Endodermal cell (in vitro differentiated cells): ENCODE measurements at regions not wholly inside any gene's neighbourhood (a gene's known extent, or its start where the extent isn't known, plus 50 kb on each side); places are given as distances from the start of the nearest gene placed in this dataset.
"Not testable (repeated sequence)": the region's sequence is repeated elsewhere in the genome, so short reads cannot be mapped to it uniquely, and the experiment has no call there.

Experiments used
- DNase-seq: peaks from one replicate; pipeline ENCODE4 v3.0.0-alpha.2; 2017
- H3K27ac ChIP-seq: 2 replicates; pipeline ENCODE4 v1.5.1; 2013; ENCODE audit warnings: mild to moderate bottlenecking, low read depth, low read length, moderate library complexity
- H3K27me3 ChIP-seq: 2 replicates; pipeline ENCODE4 v1.6.1; 2013; ENCODE audit warnings: mild to moderate bottlenecking, low read length, moderate library complexity; ENCODE audit not compliant: insufficient read depth, control insufficient read depth, poor library complexity, severe bottlenecking
- H3K36me3 ChIP-seq: 2 replicates; pipeline ENCODE4 v1.7.0; 2013; ENCODE audit warnings: mild to moderate bottlenecking, low read length, moderate library complexity; ENCODE audit not compliant: control insufficient read depth, insufficient read depth
- H3K4me1 ChIP-seq: one replicate; pipeline ENCODE4 v1.7.0; 2013; ENCODE audit warnings: low read length; ENCODE audit not compliant: control insufficient read depth, insufficient read depth
- H3K4me3 ChIP-seq: 2 replicates; pipeline ENCODE4 v1.5.1; 2013; ENCODE audit warnings: mild to moderate bottlenecking, low read length, moderate library complexity
- H3K9ac ChIP-seq: 2 replicates; pipeline ENCODE4 v1.6.1; 2013; ENCODE audit warnings: mild to moderate bottlenecking, low read length, moderate library complexity; ENCODE audit not compliant: poor library complexity, severe bottlenecking; ENCODE audit errors: extremely low read depth
- H3K9me3 ChIP-seq: 2 replicates; pipeline ENCODE4 v1.6.1; 2013; ENCODE audit warnings: mild to moderate bottlenecking, low read length, moderate library complexity; ENCODE audit not compliant: control insufficient read depth
- H3K27ac Mint-ChIP-seq: 2 replicates; pipeline ENCODE4 v1.8.0; 2020; ENCODE audit warnings: mixed read lengths
- H3K27me3 Mint-ChIP-seq: 2 replicates; pipeline ENCODE4 v1.8.0; 2021; ENCODE audit warnings: mild to moderate bottlenecking, mixed read lengths; ENCODE audit not compliant: insufficient read depth
- H3K36me3 Mint-ChIP-seq: 2 replicates; pipeline ENCODE4 v1.8.0; 2020; ENCODE audit warnings: low read depth, mixed read lengths
- H3K4me1 Mint-ChIP-seq: 2 replicates; pipeline ENCODE4 v1.8.0; 2020; ENCODE audit warnings: mixed read lengths
- H3K4me3 Mint-ChIP-seq: 2 replicates; pipeline ENCODE4 v1.8.0; 2020; ENCODE audit warnings: mild to moderate bottlenecking, moderate library complexity, mixed read lengths
- H3K9me3 Mint-ChIP-seq: 2 replicates; pipeline ENCODE4 v1.8.0; 2020; ENCODE audit warnings: mild to moderate bottlenecking, mixed read lengths
- WGBS, 2 experiments: methylation state at CpG; one replicate each; pipeline versions ENCODE4 v1.1.5 to v1.1.7; 2013; ENCODE audit warnings: missing lambda C conversion rate in 2 of 2, mixed read lengths in 1 of 2; ENCODE audit not compliant: insufficient coverage in 1 of 2, insufficient read length in 1 of 2; 5-methylcytosine and 5-hydroxymethylcytosine counted together
- TF ChIP-seq, protein P1 (sequence below): fragments of 200-600 bp; sonication (generic); conservative IDR thresholded peaks from 2 replicates; pipeline ENCODE4 v1.5.0; 2021; ENCODE audit warnings: antibody characterized with exemption, mild to moderate bottlenecking

GRCh38 chr5:101717721-101718120 lies 578.4 kb downstream of the SLCO4C1 start:
- Mint-ChIP-seq H3K27me3 (no peaks in the 10 kb centered on the region), H3K4me3 (no peak overlapping the region), H3K9me3 (no peaks in the 10 kb centered on the region), H3K36me3 (no peaks in the 10 kb centered on the region), H3K4me1 (peaks cover 2% of the 10 kb centered on the region), H3K27ac (no peak overlapping the region)
- Histone ChIP-seq H3K9ac (no peak overlapping the region), H3K4me3 (no peak overlapping the region), H3K9me3 (no peaks in the 10 kb centered on the region), H3K27ac (no peak overlapping the region), H3K4me1 (no peaks in the 10 kb centered on the region), H3K36me3 (no peaks in the 10 kb centered on the region), H3K27me3 (no peaks in the 10 kb centered on the region)
- 100% methylated on average over 1 of the region's 1 CpG; no CpG with 5 or more reads in 1 of the 2 experiments for WGBS, 2 experiments
- TF ChIP-seq, protein P1, sequence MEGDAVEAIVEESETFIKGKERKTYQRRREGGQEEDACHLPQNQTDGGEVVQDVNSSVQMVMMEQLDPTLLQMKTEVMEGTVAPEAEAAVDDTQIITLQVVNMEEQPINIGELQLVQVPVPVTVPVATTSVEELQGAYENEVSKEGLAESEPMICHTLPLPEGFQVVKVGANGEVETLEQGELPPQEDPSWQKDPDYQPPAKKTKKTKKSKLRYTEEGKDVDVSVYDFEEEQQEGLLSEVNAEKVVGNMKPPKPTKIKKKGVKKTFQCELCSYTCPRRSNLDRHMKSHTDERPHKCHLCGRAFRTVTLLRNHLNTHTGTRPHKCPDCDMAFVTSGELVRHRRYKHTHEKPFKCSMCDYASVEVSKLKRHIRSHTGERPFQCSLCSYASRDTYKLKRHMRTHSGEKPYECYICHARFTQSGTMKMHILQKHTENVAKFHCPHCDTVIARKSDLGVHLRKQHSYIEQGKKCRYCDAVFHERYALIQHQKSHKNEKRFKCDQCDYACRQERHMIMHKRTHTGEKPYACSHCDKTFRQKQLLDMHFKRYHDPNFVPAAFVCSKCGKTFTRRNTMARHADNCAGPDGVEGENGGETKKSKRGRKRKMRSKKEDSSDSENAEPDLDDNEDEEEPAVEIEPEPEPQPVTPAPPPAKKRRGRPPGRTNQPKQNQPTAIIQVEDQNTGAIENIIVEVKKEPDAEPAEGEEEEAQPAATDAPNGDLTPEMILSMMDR: no peak
- DNase-seq: no peak

GRCh38 chr5:101716941-101717340 lies 579.1 kb downstream of the SLCO4C1 start:
- H3K27me3 ChIP-seq: no peaks in the 10 kb centered on the region
- Mint-ChIP-seq H3K36me3 (no peaks in the 10 kb centered on the region), H3K27me3 (no peaks in the 10 kb centered on the region), H3K4me1 (peaks cover 2% of the 10 kb centered on the region), H3K4me3 (no peak overlapping the region), H3K9me3 (no peaks in the 10 kb centered on the region), H3K27ac (no peak overlapping the region)
- 100% methylated on average over 1 of the region's 1 CpG; no CpG with 5 or more reads in 1 of the 2 experiments for WGBS, 2 experiments
- TF ChIP-seq, protein P1: no peak
- H3K9me3 ChIP-seq: no peaks in the 10 kb centered on the region
- H3K27ac ChIP-seq: no peak overlapping the region
- no peaks in the 10 kb centered on the region for H3K4me1 ChIP-seq
- DNase-seq: no peak
- H3K4me3 ChIP-seq: no peak overlapping the region
- no peak overlapping the region for H3K9ac ChIP-seq
- H3K36me3 ChIP-seq: no peaks in the 10 kb centered on the region

GRCh38 chr5:101715790-101716189 lies 580.3 kb downstream of the SLCO4C1 start:
- DNase-seq: peak; percentile 54
- not testable (repeated sequence) for H3K9ac ChIP-seq, H3K4me1 Mint-ChIP-seq, H3K27ac Mint-ChIP-seq, H3K27me3 Mint-ChIP-seq, H3K9me3 Mint-ChIP-seq, H3K36me3 Mint-ChIP-seq, H3K27me3 ChIP-seq, H3K27ac ChIP-seq, H3K9me3 ChIP-seq, H3K4me3 Mint-ChIP-seq, H3K4me3 ChIP-seq, H3K4me1 ChIP-seq, H3K36me3 ChIP-seq
- WGBS, 2 experiments: 79 to 100% methylated on average over 1 to 5 of the region's 5 CpGs

GRCh38 chr5:101689306-101689705 lies 606.8 kb downstream of the SLCO4C1 start:
- Histone ChIP-seq H3K36me3 (no peaks in the 10 kb centered on the region), H3K9ac (no peak overlapping the region), H3K4me3 (no peak overlapping the region), H3K27ac (no peak overlapping the region), H3K4me1 (peaks cover 3% of the 10 kb centered on the region), H3K9me3 (no peaks in the 10 kb centered on the region), H3K27me3 (no peaks in the 10 kb centered on the region)
- TF ChIP-seq, protein P1: no peak
- Mint-ChIP-seq H3K9me3 (no peaks in the 10 kb centered on the region), H3K36me3 (no peaks in the 10 kb centered on the region), H3K4me1 (peaks cover 50% of the 10 kb centered on the region), H3K27ac (no peak overlapping the region), H3K4me3 (no peak overlapping the region), H3K27me3 (no peaks in the 10 kb centered on the region)
- DNase-seq: no peak
